HCT116 (cell line): ENCODE measurements at regions not wholly inside any gene's neighbourhood (a gene's known extent, or its start where the extent isn't known, plus 50 kb on each side); places are given as distances from the start of the nearest gene placed in this dataset.

Experiments used
- ATAC-seq: fragments of 200-7000 bp; cut with Tn5 transposase; 2 replicates; pipeline ENCODE4 v1.9.1; 2020; ENCODE audit warnings: mild to moderate bottlenecking, moderate library complexity
- BruUV-seq: library from RNA; stranded (reverse); fragments of 400-500 nt; replicated peaks from 2 replicates; lab custom pipeline; 2021; lab: Mats Ljungman, UMichigan
- CTCF ChIA-PET: fragments of 300-600 bp; sonication (Branson Sonifier 250); formaldehyde crosslinking; loops from one replicate; lab custom pipeline; 2021; ENCODE audit warnings: antibody characterized with exemption; lab: Charles Lee
- POLR2A ChIA-PET: fragments of 300-600, 350-600 bp; sonication (Branson Sonifier 250); formaldehyde crosslinking; loops from one replicate; lab custom pipeline; 2021; ENCODE audit warnings: antibody characterized with exemption; lab: Charles Lee
- RAD21 ChIA-PET, 2 experiments: fragments of 300-600 bp; sonication (Branson Sonifier 250); formaldehyde crosslinking; loops; one replicate each; lab custom pipeline; 2023; ENCODE audit warnings: low total read pairs in 2 of 2; ENCODE audit not compliant: uncharacterized antibody in 2 of 2, unreplicated experiment in 2 of 2, low non-redundant PET in 1 of 2; lab: Charles Lee
- DNase-seq: peaks from one replicate; pipeline ENCODE4 v3.0.0-alpha.2; 2010; ENCODE audit warnings: low read depth, low spot score
- H2AFZ ChIP-seq: fragments of 200-600 bp; shearing (Covaris generic), sonication (generic); 2 replicates; pipeline ENCODE4 v1.6.1; 2017; ENCODE audit warnings: low read depth, mixed run types, mixed read lengths, antibody characterized with exemption, low read length; ENCODE audit not compliant: poor library complexity, severe bottlenecking
- H3K27ac ChIP-seq: 2 replicates; pipeline ENCODE4 v1.5.1; 2012; ENCODE audit warnings: low read depth, low read length
- H3K27me3 ChIP-seq: fragments of 200-600 bp; sonication (generic); 2 replicates; pipeline ENCODE4 v1.6.1; 2016; ENCODE audit warnings: mixed run types, low read length, mixed read lengths; ENCODE audit not compliant: insufficient read depth
- H3K36me3 ChIP-seq, 2 experiments: fragments of 200-500 bp in 1 of 2; fragments of 200-600 bp in 1 of 2; sonication (Bioruptor generic) in 1 of 2; sonication (generic) in 1 of 2; 2 replicates each; pipeline versions ENCODE4 v1.5.1 to v1.6.1; 2014 to 2016; ENCODE audit warnings: low read length in 2 of 2, inconsistent platforms in 1 of 2, mixed read lengths in 1 of 2, mixed run types in 1 of 2; ENCODE audit not compliant: insufficient read depth in 2 of 2, control insufficient read depth in 1 of 2
- H3K4me1 ChIP-seq, 2 experiments: fragments of 200-600 bp in 1 of 2; sonication (generic) in 1 of 2; 2 replicates each; pipeline versions ENCODE4 v1.5.1 to v1.6.1; 2012 to 2017; ENCODE audit warnings: low read length in 2 of 2, inconsistent platforms in 1 of 2, mild to moderate bottlenecking in 1 of 2, mixed read lengths in 1 of 2, mixed run types in 1 of 2, moderate library complexity in 1 of 2; ENCODE audit not compliant: insufficient read depth in 2 of 2, control insufficient read depth in 1 of 2
- H3K4me2 ChIP-seq: fragments of 200-600 bp; sonication (generic); 2 replicates; pipeline ENCODE4 v1.6.1; 2017; ENCODE audit warnings: mixed run types, low read length, mixed read lengths
- H3K4me3 ChIP-seq, 2 experiments: fragments of 200-600 bp in 1 of 2; sonication (generic) in 1 of 2; replicated peaks in 1 of 2; 2 replicates each; pipeline ENCODE4 v1.5.1; 2011 to 2016; ENCODE audit warnings: low read length in 2 of 2, control low read depth in 1 of 2, low read depth in 1 of 2, mild to moderate bottlenecking in 1 of 2, mixed read lengths in 1 of 2, mixed run types in 1 of 2
- H3K79me2 ChIP-seq: fragments of 200-600 bp; sonication (generic); 2 replicates; pipeline ENCODE4 v1.6.1; 2017; ENCODE audit warnings: mild to moderate bottlenecking, mixed run types, low read length, moderate library complexity, mixed read lengths; ENCODE audit not compliant: insufficient read depth
- H3K9ac ChIP-seq: fragments of 200-600 bp; sonication (generic); 2 replicates; pipeline ENCODE4 v1.6.1; 2016; ENCODE audit warnings: low read length, mixed read lengths
- H3K9me2 ChIP-seq: fragments of 200-600 bp; sonication (generic), shearing (Covaris generic); 2 replicates; pipeline ENCODE4 v1.6.1; 2017; ENCODE audit warnings: mixed run types, mild to moderate bottlenecking, moderate library complexity; ENCODE audit not compliant: insufficient read depth
- H3K9me3 ChIP-seq, 2 experiments: fragments of 200-500 bp in 1 of 2; fragments of 200-600 bp in 1 of 2; sonication (Bioruptor generic) in 1 of 2; sonication (generic) in 1 of 2; 2 replicates each; pipeline ENCODE4 v1.6.1; 2014 to 2017; ENCODE audit warnings: low read length in 2 of 2, mixed read lengths in 2 of 2, inconsistent platforms in 1 of 2, low read depth in 1 of 2, mild to moderate bottlenecking in 1 of 2, mixed run types in 1 of 2, moderate library complexity in 1 of 2; ENCODE audit not compliant: control insufficient read depth in 1 of 2, insufficient read depth in 1 of 2
- H4K20me1 ChIP-seq: fragments of 200-600 bp; sonication (generic), shearing (Covaris generic); 2 replicates; pipeline ENCODE4 v1.6.1; 2017; ENCODE audit warnings: mixed run types, mild to moderate bottlenecking, moderate library complexity; ENCODE audit not compliant: insufficient read depth
- EGR1 ChIP-seq: IDR thresholded peaks from 2 replicates; pipeline ENCODE4 v1.6.1; 2012; ENCODE audit warnings: low read depth
- FOSL1 ChIP-seq: IDR thresholded peaks from 2 replicates; pipeline ENCODE4 v1.6.1; 2012; ENCODE audit warnings: low read depth
- JUND ChIP-seq: IDR thresholded peaks from 2 replicates; pipeline ENCODE4 v1.6.1; 2012
- POLR2AphosphoS5 ChIP-seq: IDR thresholded peaks from 2 replicates; pipeline ENCODE4 v1.6.1; 2011; ENCODE audit warnings: mild to moderate bottlenecking, low read depth, low read length, moderate library complexity
- SP1 ChIP-seq: IDR thresholded peaks from 2 replicates; pipeline ENCODE4 v1.6.1; 2012; ENCODE audit warnings: low read depth
- SRF ChIP-seq: IDR thresholded peaks from 2 replicates; pipeline ENCODE4 v1.6.1; 2012; ENCODE audit warnings: low read depth
- TCF7L2 ChIP-seq: IDR thresholded peaks from 2 replicates; pipeline ENCODE4 v1.7.0; 2011; ENCODE audit warnings: borderline replicate concordance, inconsistent platforms; ENCODE audit not compliant: insufficient read depth, insufficient read length; ENCODE audit errors: extremely low read depth
- intact Hi-C: fragments of 100-400 bp; cut with micrococcal nuclease; formaldehyde crosslinking; loops from 2 replicates; pipeline ENCODE4 v1.10.0; 2022
- TF ChIP-seq, protein P1 (sequence below): IDR thresholded peaks from 2 replicates; pipeline ENCODE4 v1.6.1; 2011; ENCODE audit warnings: mild to moderate bottlenecking, low read length, moderate library complexity; ENCODE audit not compliant: insufficient replicate concordance; ENCODE audit errors: extremely low read depth

DNA sequence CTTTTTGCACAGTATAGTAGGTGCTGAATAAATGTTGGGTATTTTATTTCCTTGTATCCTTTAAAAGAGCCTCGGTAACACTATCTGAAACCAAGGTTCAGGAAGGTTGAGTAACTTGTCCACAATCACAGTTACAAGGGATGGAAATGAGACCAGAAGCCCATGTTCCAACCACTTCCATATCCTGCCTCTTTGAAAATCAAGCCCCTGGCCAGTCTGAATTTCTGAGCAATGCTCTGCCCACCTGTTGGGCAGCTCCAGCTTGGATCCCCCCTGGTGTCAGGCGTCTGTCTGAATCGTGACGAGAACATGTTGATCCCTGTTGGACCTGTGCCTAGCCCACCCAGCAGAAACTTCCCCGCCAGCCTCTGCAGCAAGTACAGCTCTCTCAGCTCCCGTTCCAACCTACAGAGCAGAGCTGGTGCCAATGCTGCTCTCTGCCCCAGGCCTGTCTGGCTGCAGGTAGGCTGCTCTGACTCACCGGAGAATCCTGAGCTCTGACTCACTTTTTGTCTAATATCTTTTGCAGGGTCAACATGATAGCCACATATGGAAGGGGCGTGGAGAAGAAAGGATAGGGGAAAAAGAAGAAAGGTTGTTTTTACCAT is 595.5 kb downstream of the INHBA start:
- H3K4me2 ChIP-seq: peak overlapping the region; percentile 72
- peaks cover 8 to 19% of the 10 kb centered on the region in 2 experiments; a peak in 3 of 4 replicates for H3K4me1 ChIP-seq
- peak overlapping the region; percentile 16; the same call in 1 of the 2 replicates for H3K27ac ChIP-seq
- H3K9me2 ChIP-seq: no peaks in the 10 kb centered on the region
- CTCF ChIA-PET: interaction anchor here (1.0 kb wide), 1 partner anchor 86 kb away, joined by 3 read pairs; no protein-coding TSS in a partner anchor
- intact Hi-C loops: no loop called here
- peak overlapping the region; percentile 38 for H2AFZ ChIP-seq
- H3K9ac ChIP-seq: no peak overlapping the region
- H3K36me3 ChIP-seq: no peaks in the 10 kb centered on the region
- RAD21 ChIA-PET: no interaction called here
- peak overlapping the region in 1 of 2 experiments; percentile 20; a peak in 1 of 4 replicates for H3K4me3 ChIP-seq
- TF ChIP-seq TCF7L2 (peak; percentile 21), SP1 (peak; percentile 66), FOSL1 (peak; percentile 91), POLR2AphosphoS5 (0 out of 2 replicates have a peak, but pooled peaks have one; percentile 13), SRF (peak; percentile 74), JUND (peak; percentile 85), EGR1 (no peak)
- TF ChIP-seq, protein P1, sequence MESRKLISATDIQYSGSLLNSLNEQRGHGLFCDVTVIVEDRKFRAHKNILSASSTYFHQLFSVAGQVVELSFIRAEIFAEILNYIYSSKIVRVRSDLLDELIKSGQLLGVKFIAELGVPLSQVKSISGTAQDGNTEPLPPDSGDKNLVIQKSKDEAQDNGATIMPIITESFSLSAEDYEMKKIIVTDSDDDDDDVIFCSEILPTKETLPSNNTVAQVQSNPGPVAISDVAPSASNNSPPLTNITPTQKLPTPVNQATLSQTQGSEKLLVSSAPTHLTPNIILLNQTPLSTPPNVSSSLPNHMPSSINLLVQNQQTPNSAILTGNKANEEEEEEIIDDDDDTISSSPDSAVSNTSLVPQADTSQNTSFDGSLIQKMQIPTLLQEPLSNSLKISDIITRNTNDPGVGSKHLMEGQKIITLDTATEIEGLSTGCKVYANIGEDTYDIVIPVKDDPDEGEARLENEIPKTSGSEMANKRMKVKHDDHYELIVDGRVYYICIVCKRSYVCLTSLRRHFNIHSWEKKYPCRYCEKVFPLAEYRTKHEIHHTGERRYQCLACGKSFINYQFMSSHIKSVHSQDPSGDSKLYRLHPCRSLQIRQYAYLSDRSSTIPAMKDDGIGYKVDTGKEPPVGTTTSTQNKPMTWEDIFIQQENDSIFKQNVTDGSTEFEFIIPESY: no peak
- TF ChIP-seq, all 23 proteins: peak for 6
- POLR2A ChIA-PET: interaction anchor here (1.2 kb wide), 1 partner anchor 9 kb away, joined by 4 read pairs; no protein-coding TSS in a partner anchor
- BruUV-seq: no TSS peak
- Histone ChIP-seq H3K27me3 (no peaks in the 10 kb centered on the region), H3K79me2 (no peaks in the 10 kb centered on the region), H3K9me3 (no peaks in the 10 kb centered on the region), H4K20me1 (no peaks in the 10 kb centered on the region)
- ATAC-seq: peak; percentile 97
- DNase-seq: peak; percentile 50
